ENCODE measurements at regions not wholly inside any gene's neighbourhood (a gene's known extent, or its start where the extent isn't known, plus 50 kb on each side); places are given as distances from the start of the nearest gene placed in this dataset.

- Histone ChIP-seq H3K9me3 (replicated peaks; ENCODE audit: insufficient read depth, low read length) (no peaks in the 10 kb centered on the region), H3K9me2 (replicated peaks; ENCODE audit: insufficient read depth, low read length) (no peaks in the 10 kb centered on the region), H3K4me2 (ENCODE audit: low read depth, low read length) (no peak overlapping the region), H3K4me3 (ENCODE audit: low read length) (no peak overlapping the region), H3K27me3 (replicated peaks; ENCODE audit: insufficient read depth, low read length) (no peaks in the 10 kb centered on the region), H3F3A (ENCODE audit: insufficient read depth, low read length) (no peaks in the 10 kb centered on the region), H4K20me1 (ENCODE audit: insufficient read depth, low read length) (no peaks in the 10 kb centered on the region), H3K79me2 (ENCODE audit: low read length) (no peaks in the 10 kb centered on the region), H3K9ac (ENCODE audit: low read length) (no peak overlapping the region), H2AFZ (ENCODE audit: low read length) (no peak overlapping the region), H3K36me3 (replicated peaks; ENCODE audit: insufficient read depth, low read length) (no peaks in the 10 kb centered on the region), H3K27ac (ENCODE audit: low read length) (no peak overlapping the region), H3K4me1 (ENCODE audit: low read length) (no peaks in the 10 kb centered on the region)
- no peak for TF ChIP-seq EZH2phosphoT487 (IDR thresholded peaks at IDR 0.05; ENCODE audit: low read length)
- no peak for TF ChIP-seq CTCF (IDR thresholded peaks at IDR 0.05; ENCODE audit: low read length)
- no peak for TF ChIP-seq EZH2 (optimal IDR thresholded peaks at IDR 0.05; ENCODE audit: low read depth, low read length)
- DNase-seq: no peak
Measured at GRCh38 chr2:7356909-7357584, 439.8 kb downstream of the RNF144A start.

- H3K9ac ChIP-seq (ENCODE audit: low read length): no peak overlapping the region
- H2AFZ ChIP-seq (ENCODE audit: low read length): no peak overlapping the region
- no peaks in the 10 kb centered on the region for H3K9me2 ChIP-seq (replicated peaks; ENCODE audit: insufficient read depth, low read length)
- no peaks in the 10 kb centered on the region for H4K20me1 ChIP-seq (ENCODE audit: insufficient read depth, low read length)
- TF ChIP-seq EZH2 (optimal IDR thresholded peaks at IDR 0.05; ENCODE audit: low read depth, low read length): no peak
- TF ChIP-seq CTCF (IDR thresholded peaks at IDR 0.05; ENCODE audit: low read length): no peak
- no peak for TF ChIP-seq EZH2phosphoT487 (IDR thresholded peaks at IDR 0.05; ENCODE audit: low read length)
- H3K36me3 ChIP-seq (replicated peaks; ENCODE audit: insufficient read depth, low read length): no peaks in the 10 kb centered on the region
- no peak overlapping the region for H3K4me3 ChIP-seq (ENCODE audit: low read length)
- no peak overlapping the region for H3K4me2 ChIP-seq (ENCODE audit: low read depth, low read length)
- no peaks in the 10 kb centered on the region for H3K9me3 ChIP-seq (replicated peaks; ENCODE audit: insufficient read depth, low read length)
- H3K27me3 ChIP-seq (replicated peaks; ENCODE audit: insufficient read depth, low read length): no peaks in the 10 kb centered on the region
- H3K27ac ChIP-seq (ENCODE audit: low read length): no peak overlapping the region
- no peaks in the 10 kb centered on the region for H3F3A ChIP-seq (ENCODE audit: insufficient read depth, low read length)
- no peaks in the 10 kb centered on the region for H3K79me2 ChIP-seq (ENCODE audit: low read length)
- H3K4me1 ChIP-seq (ENCODE audit: low read length): no peaks in the 10 kb centered on the region
- DNase-seq: no peak
Measured at GRCh38 chr2:7357993-7358392, 440.8 kb downstream of the RNF144A start.

GRCh38 chr2:7358865-7359447 is 441.7 kb downstream of the RNF144A start:
- Histone ChIP-seq H3F3A (ENCODE audit: insufficient read depth, low read length) (no peaks in the 10 kb centered on the region), H3K27ac (ENCODE audit: low read length) (no peak overlapping the region), H3K9me2 (replicated peaks; ENCODE audit: insufficient read depth, low read length) (no peaks in the 10 kb centered on the region), H3K36me3 (replicated peaks; ENCODE audit: insufficient read depth, low read length) (no peaks in the 10 kb centered on the region), H3K27me3 (replicated peaks; ENCODE audit: insufficient read depth, low read length) (no peaks in the 10 kb centered on the region), H4K20me1 (ENCODE audit: insufficient read depth, low read length) (no peaks in the 10 kb centered on the region), H3K4me1 (ENCODE audit: low read length) (no peaks in the 10 kb centered on the region), H2AFZ (ENCODE audit: low read length) (no peak overlapping the region), H3K79me2 (ENCODE audit: low read length) (no peaks in the 10 kb centered on the region), H3K9ac (ENCODE audit: low read length) (no peak overlapping the region), H3K4me2 (ENCODE audit: low read depth, low read length) (no peak overlapping the region), H3K4me3 (ENCODE audit: low read length) (no peak overlapping the region), H3K9me3 (replicated peaks; ENCODE audit: insufficient read depth, low read length) (no peaks in the 10 kb centered on the region)
- no peak for DNase-seq
- TF ChIP-seq EZH2 (optimal IDR thresholded peaks at IDR 0.05; ENCODE audit: low read depth, low read length) (no peak), EZH2phosphoT487 (IDR thresholded peaks at IDR 0.05; ENCODE audit: low read length) (no peak), CTCF (IDR thresholded peaks at IDR 0.05; ENCODE audit: low read length) (no peak)
